Neural crest cell (in vitro differentiated cells): ENCODE measurements at regions not wholly inside any gene's neighbourhood (a gene's known extent, or its start where the extent isn't known, plus 50 kb on each side); places are given as distances from the start of the nearest gene placed in this dataset.
"Not testable (repeated sequence)": the region's sequence is repeated elsewhere in the genome, so short reads cannot be mapped to it uniquely, and the experiment has no call there.

Experiments
- DNase-seq: peaks from one replicate; pipeline ENCODE4 v3.0.0; 2021; ENCODE audit warnings: low read depth, mixed read lengths, low spot score
- H3K27ac Mint-ChIP-seq: one replicate; pipeline ENCODE4 v1.8.0; 2021; ENCODE audit warnings: mild to moderate bottlenecking, mixed read lengths; ENCODE audit not compliant: unreplicated experiment
- H3K27me3 Mint-ChIP-seq: 2 replicates; pipeline ENCODE4 v1.8.0; 2021; ENCODE audit warnings: low read depth, mild to moderate bottlenecking, mixed read lengths
- H3K36me3 Mint-ChIP-seq: 2 replicates; pipeline ENCODE4 v1.8.0; 2021; ENCODE audit warnings: low read depth, mild to moderate bottlenecking, mixed read lengths
- H3K4me1 Mint-ChIP-seq: 2 replicates; pipeline ENCODE4 v1.8.0; 2021; ENCODE audit warnings: mixed read lengths
- H3K4me3 Mint-ChIP-seq: one replicate; pipeline ENCODE4 v1.8.0; 2021; ENCODE audit warnings: mild to moderate bottlenecking, mixed read lengths
- H3K9me3 Mint-ChIP-seq: 2 replicates; pipeline ENCODE4 v1.8.0; 2021; ENCODE audit warnings: mixed read lengths

GRCh38 chr2:131606366-131606765 lies 78.7 kb downstream of the CCDC74A start:
- not testable (repeated sequence) for H3K27ac Mint-ChIP-seq, DNase-seq, H3K4me3 Mint-ChIP-seq, H3K9me3 Mint-ChIP-seq, H3K36me3 Mint-ChIP-seq, H3K4me1 Mint-ChIP-seq, H3K27me3 Mint-ChIP-seq

GRCh38 chr2:131607056-131607455 lies 79.4 kb downstream of the CCDC74A start:
- not testable (repeated sequence) for H3K27me3 Mint-ChIP-seq, H3K36me3 Mint-ChIP-seq, H3K9me3 Mint-ChIP-seq, DNase-seq, H3K4me1 Mint-ChIP-seq, H3K4me3 Mint-ChIP-seq, H3K27ac Mint-ChIP-seq

- H3K4me1 Mint-ChIP-seq, DNase-seq, H3K27ac Mint-ChIP-seq, H3K4me3 Mint-ChIP-seq, H3K36me3 Mint-ChIP-seq, H3K9me3 Mint-ChIP-seq: not testable (repeated sequence)
- peaks cover 11% of the 10 kb centered on the region for H3K27me3 Mint-ChIP-seq
Observed at GRCh38 chr2:131614539-131614938, 86.9 kb downstream of the CCDC74A start.

- DNase-seq, H3K4me1 Mint-ChIP-seq, H3K4me3 Mint-ChIP-seq, H3K27ac Mint-ChIP-seq, H3K36me3 Mint-ChIP-seq, H3K9me3 Mint-ChIP-seq: not testable (repeated sequence)
- H3K27me3 Mint-ChIP-seq, result peaks cover 11% of the 10 kb centered on the region
Observed at GRCh38 chr2:131618320-131618719, 90.6 kb downstream of the CCDC74A start.

GRCh38 chr2:131622874-131623273 lies 95.2 kb downstream of the CCDC74A start:
- H3K27me3 Mint-ChIP-seq, H3K36me3 Mint-ChIP-seq, H3K27ac Mint-ChIP-seq, DNase-seq, H3K4me1 Mint-ChIP-seq, H3K9me3 Mint-ChIP-seq, H3K4me3 Mint-ChIP-seq: not testable (repeated sequence)

- H3K4me1 Mint-ChIP-seq, H3K27me3 Mint-ChIP-seq: not testable (repeated sequence)
Observed at GRCh38 chr2:131626011-131626410, 98.3 kb downstream of the CCDC74A start.

GRCh38 chr2:131626565-131626964 lies 98.9 kb downstream of the CCDC74A start:
- H3K27me3 Mint-ChIP-seq, H3K36me3 Mint-ChIP-seq, H3K9me3 Mint-ChIP-seq, DNase-seq, H3K4me3 Mint-ChIP-seq, H3K4me1 Mint-ChIP-seq, H3K27ac Mint-ChIP-seq: not testable (repeated sequence)

More at GRCh38 chr2:131626011-131626410, 98.3 kb downstream of the CCDC74A start:
- not testable (repeated sequence) for H3K9me3 Mint-ChIP-seq, H3K4me3 Mint-ChIP-seq, DNase-seq, H3K27ac Mint-ChIP-seq, H3K36me3 Mint-ChIP-seq

- DNase-seq, H3K4me1 Mint-ChIP-seq, H3K9me3 Mint-ChIP-seq, H3K36me3 Mint-ChIP-seq, H3K27ac Mint-ChIP-seq, H3K4me3 Mint-ChIP-seq, H3K27me3 Mint-ChIP-seq: not testable (repeated sequence)
Observed at GRCh38 chr2:131627777-131628176, 100.1 kb downstream of the CCDC74A start.

- not testable (repeated sequence) for H3K27ac Mint-ChIP-seq, H3K4me1 Mint-ChIP-seq, DNase-seq, H3K27me3 Mint-ChIP-seq, H3K36me3 Mint-ChIP-seq, H3K4me3 Mint-ChIP-seq, H3K9me3 Mint-ChIP-seq
Observed at GRCh38 chr2:131631648-131632047, 104.0 kb downstream of the CCDC74A start.

GRCh38 chr2:131633405-131633804 lies 105.7 kb downstream of the CCDC74A start:
- H3K9me3 Mint-ChIP-seq, DNase-seq, H3K27me3 Mint-ChIP-seq, H3K36me3 Mint-ChIP-seq, H3K27ac Mint-ChIP-seq, H3K4me3 Mint-ChIP-seq, H3K4me1 Mint-ChIP-seq: not testable (repeated sequence)

- H3K4me3 Mint-ChIP-seq, H3K27ac Mint-ChIP-seq, H3K36me3 Mint-ChIP-seq, H3K27me3 Mint-ChIP-seq, H3K9me3 Mint-ChIP-seq, H3K4me1 Mint-ChIP-seq, DNase-seq: not testable (repeated sequence)
Observed at GRCh38 chr2:131633827-131634695, 106.4 kb downstream of the CCDC74A start.
